ENCODE measurements at regions not wholly inside any gene's neighbourhood (a gene's known extent, or its start where the extent isn't known, plus 50 kb on each side); places are given as distances from the start of the nearest gene placed in this dataset.

DNA sequence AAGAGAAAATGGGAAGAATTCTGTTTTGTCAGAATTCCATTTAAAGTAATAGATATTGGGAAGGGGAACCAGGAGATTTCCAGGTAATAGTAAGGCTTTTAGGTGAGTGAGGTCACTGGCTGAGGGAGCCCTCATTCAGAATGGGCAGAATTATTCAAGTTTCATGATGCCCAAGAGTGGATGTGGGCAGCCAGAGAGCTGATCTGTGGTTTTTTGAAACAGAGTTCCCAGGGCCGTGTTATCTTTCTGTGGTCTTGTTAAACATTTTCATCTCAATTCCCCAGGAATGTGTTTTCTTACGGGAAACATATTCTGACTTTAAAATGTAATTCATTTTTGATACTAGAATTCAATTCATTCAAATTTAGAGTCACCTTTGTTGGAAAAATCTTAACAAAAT, 182.0 kb upstream of the AADAT start:
- Histone ChIP-seq H3F3A (ENCODE audit: insufficient read depth) (no peaks in the 10 kb centered on the region), H3K36me3 (ENCODE audit: low read depth) (no peaks in the 10 kb centered on the region), H3K4me1 (ENCODE audit: insufficient read depth) (no peaks in the 10 kb centered on the region), H3K9me3 (ENCODE audit: low read depth) (no peaks in the 10 kb centered on the region), H3K4me3 (no peak overlapping the region), H4K20me1 (ENCODE audit: insufficient read depth) (no peaks in the 10 kb centered on the region), H3K9ac (no peak overlapping the region), H3K27ac (no peak overlapping the region), H3K27me3 (replicated peaks; ENCODE audit: insufficient read depth) (no peaks in the 10 kb centered on the region), H3K9me2 (ENCODE audit: insufficient read depth) (no peaks in the 10 kb centered on the region), H2AFZ (no peak overlapping the region), H3K4me2 (ENCODE audit: unreplicated experiment) (no peak overlapping the region), H3K79me2 (ENCODE audit: insufficient read depth) (no peaks in the 10 kb centered on the region)
- DNase-seq: no peak
- in situ Hi-C loops (cut with MboI): no loop called here
- TF ChIP-seq EZH2phosphoT487 (IDR thresholded peaks at IDR 0.05; ENCODE audit: insufficient read depth, low read depth) (no peak), EZH2 (IDR thresholded peaks at IDR 0.05; ENCODE audit: insufficient read depth, poor library complexity, severe bottlenecking) (no peak)
- 19 to 25% methylated on average over 2 of the region's 2 CpGs for WGBS, 2 experiments (ENCODE audit: low coverage in 1 of 2, low lambda C conversion rate in 2 of 2, missing lambda C conversion rate in 2 of 2)

- no peaks in the 10 kb centered on the region for H3K36me3 ChIP-seq (ENCODE audit: low read depth)
- H3K27ac ChIP-seq: no peak overlapping the region
- no peak overlapping the region for H3K4me2 ChIP-seq (ENCODE audit: unreplicated experiment)
- no peak overlapping the region for H2AFZ ChIP-seq
- H3K27me3 ChIP-seq (replicated peaks; ENCODE audit: insufficient read depth): no peaks in the 10 kb centered on the region
- no peaks in the 10 kb centered on the region for H3F3A ChIP-seq (ENCODE audit: insufficient read depth)
- no peaks in the 10 kb centered on the region for H3K9me2 ChIP-seq (ENCODE audit: insufficient read depth)
- H3K4me3 ChIP-seq: no peak overlapping the region
- 22 to 27% methylated on average over 2 of the region's 2 CpGs for WGBS, 2 experiments (ENCODE audit: low coverage in 1 of 2, low lambda C conversion rate in 2 of 2, missing lambda C conversion rate in 2 of 2)
- in situ Hi-C loops (cut with MboI): no loop called here
- no peaks in the 10 kb centered on the region for H3K79me2 ChIP-seq (ENCODE audit: insufficient read depth)
- no peak overlapping the region for H3K9ac ChIP-seq
- DNase-seq: no peak
- H3K4me1 ChIP-seq (ENCODE audit: insufficient read depth): no peaks in the 10 kb centered on the region
- no peaks in the 10 kb centered on the region for H4K20me1 ChIP-seq (ENCODE audit: insufficient read depth)
- H3K9me3 ChIP-seq (ENCODE audit: low read depth): no peaks in the 10 kb centered on the region
- TF ChIP-seq EZH2 (IDR thresholded peaks at IDR 0.05; ENCODE audit: insufficient read depth, poor library complexity, severe bottlenecking): no peak
- TF ChIP-seq EZH2phosphoT487 (IDR thresholded peaks at IDR 0.05; ENCODE audit: insufficient read depth, low read depth): no peak
Observed at GRCh38 chr4:170270628-170271027, 180.9 kb upstream of the AADAT start.

GRCh38 chr4:170269950-170270349, 180.2 kb upstream of the AADAT start:
- TF ChIP-seq EZH2 (IDR thresholded peaks at IDR 0.05; ENCODE audit: insufficient read depth, poor library complexity, severe bottlenecking) (no peak), EZH2phosphoT487 (IDR thresholded peaks at IDR 0.05; ENCODE audit: insufficient read depth, low read depth) (no peak)
- no peak overlapping the region for H2AFZ ChIP-seq
- no peak for DNase-seq
- no peak overlapping the region for H3K9ac ChIP-seq
- H3K27ac ChIP-seq: no peak overlapping the region
- no peaks in the 10 kb centered on the region for H4K20me1 ChIP-seq (ENCODE audit: insufficient read depth)
- H3K27me3 ChIP-seq (replicated peaks; ENCODE audit: insufficient read depth): no peaks in the 10 kb centered on the region
- H3K9me3 ChIP-seq (ENCODE audit: low read depth): no peaks in the 10 kb centered on the region
- no peak overlapping the region for H3K4me3 ChIP-seq
- in situ Hi-C loops (cut with MboI): no loop called here
- H3K79me2 ChIP-seq (ENCODE audit: insufficient read depth): no peaks in the 10 kb centered on the region
- no peaks in the 10 kb centered on the region for H3K4me1 ChIP-seq (ENCODE audit: insufficient read depth)
- H3K9me2 ChIP-seq (ENCODE audit: insufficient read depth): no peaks in the 10 kb centered on the region
- H3F3A ChIP-seq (ENCODE audit: insufficient read depth): no peaks in the 10 kb centered on the region
- no peaks in the 10 kb centered on the region for H3K36me3 ChIP-seq (ENCODE audit: low read depth)
- H3K4me2 ChIP-seq (ENCODE audit: unreplicated experiment): no peak overlapping the region
- 40 to 41% methylated on average over 2 of the region's 2 CpGs for WGBS, 2 experiments (ENCODE audit: low coverage in 1 of 2, low lambda C conversion rate in 2 of 2, missing lambda C conversion rate in 2 of 2)

DNA sequence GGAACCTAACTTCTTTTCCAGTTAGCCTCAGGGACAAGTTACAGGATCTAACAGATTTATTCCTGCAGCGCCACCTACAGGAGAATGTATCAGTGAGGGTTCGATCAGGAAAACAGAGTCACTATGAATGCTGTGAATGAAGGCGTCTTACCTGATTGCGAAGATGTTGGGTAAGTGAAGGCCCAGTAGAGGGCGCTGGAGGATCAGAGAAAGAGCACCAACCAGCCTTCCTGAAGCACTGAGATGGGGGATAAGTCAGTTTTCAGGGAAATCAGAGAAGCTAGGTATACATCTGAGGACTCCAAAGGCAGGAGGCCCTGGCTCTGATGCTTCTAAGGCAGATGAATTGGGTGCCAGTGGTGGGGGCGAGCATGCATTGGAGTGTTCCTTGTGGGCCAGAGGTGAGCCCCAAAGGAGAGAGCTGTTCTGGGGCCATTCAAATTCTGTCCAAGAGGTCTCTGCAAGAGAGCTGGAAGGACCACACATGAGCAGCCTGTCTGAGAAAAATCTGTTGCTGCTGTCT, 169.9 kb upstream of the AADAT start:
- Histone ChIP-seq H3F3A (ENCODE audit: insufficient read depth) (no peaks in the 10 kb centered on the region), H3K4me1 (ENCODE audit: insufficient read depth) (no peaks in the 10 kb centered on the region), H3K79me2 (ENCODE audit: insufficient read depth) (no peaks in the 10 kb centered on the region), H3K9me3 (ENCODE audit: low read depth) (no peaks in the 10 kb centered on the region), H4K20me1 (ENCODE audit: insufficient read depth) (no peaks in the 10 kb centered on the region), H3K9me2 (ENCODE audit: insufficient read depth) (no peaks in the 10 kb centered on the region), H3K4me3 (no peak overlapping the region), H3K4me2 (ENCODE audit: unreplicated experiment) (no peak overlapping the region), H3K36me3 (ENCODE audit: low read depth) (no peaks in the 10 kb centered on the region), H3K27me3 (replicated peaks; ENCODE audit: insufficient read depth) (no peaks in the 10 kb centered on the region), H3K9ac (no peak overlapping the region), H2AFZ (no peak overlapping the region), H3K27ac (no peak overlapping the region)
- peak; percentile 88 for DNase-seq
- 5 to 14% methylated on average over 6 of the region's 6 CpGs for WGBS, 2 experiments (ENCODE audit: low coverage in 1 of 2, low lambda C conversion rate in 2 of 2, missing lambda C conversion rate in 2 of 2)
- in situ Hi-C loops (cut with MboI): no loop called here
- no peak for TF ChIP-seq EZH2 (IDR thresholded peaks at IDR 0.05; ENCODE audit: insufficient read depth, poor library complexity, severe bottlenecking)

DNA sequence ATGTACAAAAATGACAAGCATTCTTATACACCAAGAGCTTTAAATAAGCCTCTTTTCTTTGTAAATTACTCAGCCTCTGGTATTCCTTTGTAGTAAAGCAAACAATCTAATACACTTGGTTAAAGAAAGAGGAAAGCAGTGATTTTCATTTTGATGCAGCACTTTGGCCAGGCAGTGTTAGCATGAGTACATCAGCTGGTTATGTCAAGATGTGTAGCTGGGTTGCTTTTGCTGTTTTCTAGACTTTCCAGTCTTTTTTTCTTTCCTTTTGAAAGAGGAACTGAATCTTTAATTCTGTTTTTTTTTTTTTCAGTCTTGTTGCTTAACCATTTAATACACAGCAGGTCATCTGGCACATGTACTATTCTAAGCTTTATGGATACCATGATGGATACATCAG, 167.1 kb upstream of the AADAT start:
- Histone ChIP-seq H3K4me1 (ENCODE audit: insufficient read depth) (no peaks in the 10 kb centered on the region), H3K27me3 (replicated peaks; ENCODE audit: insufficient read depth) (no peaks in the 10 kb centered on the region), H3K9ac (no peak overlapping the region), H4K20me1 (ENCODE audit: insufficient read depth) (no peaks in the 10 kb centered on the region), H3F3A (ENCODE audit: insufficient read depth) (no peaks in the 10 kb centered on the region), H2AFZ (no peak overlapping the region), H3K4me3 (no peak overlapping the region), H3K9me3 (ENCODE audit: low read depth) (no peaks in the 10 kb centered on the region), H3K27ac (no peak overlapping the region), H3K9me2 (ENCODE audit: insufficient read depth) (no peaks in the 10 kb centered on the region), H3K4me2 (ENCODE audit: unreplicated experiment) (no peak overlapping the region), H3K36me3 (ENCODE audit: low read depth) (no peaks in the 10 kb centered on the region), H3K79me2 (ENCODE audit: insufficient read depth) (no peaks in the 10 kb centered on the region)
- in situ Hi-C loops (cut with MboI): no loop called here
- TF ChIP-seq EZH2 (IDR thresholded peaks at IDR 0.05; ENCODE audit: insufficient read depth, poor library complexity, severe bottlenecking) (no peak), EZH2phosphoT487 (IDR thresholded peaks at IDR 0.05; ENCODE audit: insufficient read depth, low read depth) (no peak)
- DNase-seq: no peak

Data from GM23248 (cell line).